OCI-M2 (cell line): ENCODE measurements at regions not wholly inside any gene's neighbourhood (a gene's known extent, or its start where the extent isn't known, plus 50 kb on each side); places are given as distances from the start of the nearest gene placed in this dataset.
"Not testable (repeated sequence)": the region's sequence is repeated elsewhere in the genome, so short reads cannot be mapped to it uniquely, and the experiment has no call there.

ENCODE experiments used
- DNase-seq: peaks from one replicate; lab custom pipeline; 2025; ENCODE audit not compliant: unreplicated experiment; lab: John Stamatoyannopoulos, UW

DNA sequence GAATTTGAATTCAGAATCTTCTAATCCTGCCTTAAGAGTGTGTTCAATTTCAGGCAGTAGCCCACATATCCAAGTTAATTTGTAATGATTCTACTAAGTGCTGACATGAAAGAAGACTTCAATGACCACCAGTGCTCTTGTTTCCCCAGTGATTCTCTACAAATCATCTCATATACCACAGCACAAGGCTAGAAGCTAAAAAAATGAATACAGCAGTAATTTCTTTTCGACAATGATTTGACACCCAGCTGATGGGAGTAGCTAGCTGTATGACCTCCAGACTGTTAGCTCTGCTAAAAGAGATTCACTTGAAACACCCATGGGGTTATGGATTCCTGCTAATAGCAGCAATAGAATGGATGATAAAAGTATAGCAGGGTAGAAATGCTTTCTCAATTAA lies 217.0 kb upstream of the TMEFF2 start:
- DNase-seq = no peak

DNA sequence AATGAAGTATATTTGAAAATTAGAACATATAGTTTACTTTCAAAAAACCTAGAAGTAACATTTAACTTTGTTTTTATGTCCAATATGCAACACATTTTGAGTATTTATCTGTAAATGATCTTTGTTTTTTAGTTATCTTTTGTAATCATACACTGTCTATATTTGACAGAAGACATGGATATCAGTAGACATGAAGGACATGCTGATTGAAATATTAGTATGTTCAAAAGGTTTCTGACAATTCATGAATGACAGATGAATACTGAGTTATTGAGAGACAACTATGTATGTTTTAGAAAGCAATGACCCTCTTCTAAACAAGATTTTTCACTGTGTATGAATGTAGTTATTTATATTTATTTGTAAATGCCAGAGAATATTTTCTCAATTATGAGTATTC lies 215.6 kb upstream of the TMEFF2 start:
- DNase-seq = no peak

DNA sequence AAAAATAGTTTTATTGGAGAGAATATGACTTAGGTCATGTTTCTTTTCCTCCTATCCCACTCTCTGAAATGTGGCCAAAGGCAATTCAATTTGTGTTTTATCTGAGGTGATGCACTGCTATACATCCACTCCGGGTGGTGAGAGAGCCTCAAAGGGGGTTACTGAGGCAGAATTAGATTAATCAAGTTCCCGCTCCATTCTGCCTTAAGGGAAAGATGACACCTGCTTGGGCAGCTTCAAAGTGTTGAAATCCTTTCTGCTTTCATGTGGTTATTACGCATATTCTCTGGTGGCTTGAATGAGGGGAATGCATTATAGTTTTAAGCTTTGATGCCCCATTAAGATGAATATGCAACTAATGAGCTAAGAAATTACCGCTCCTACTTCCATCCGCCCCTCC lies 213.0 kb upstream of the TMEFF2 start:
- DNase-seq = no peak

DNA sequence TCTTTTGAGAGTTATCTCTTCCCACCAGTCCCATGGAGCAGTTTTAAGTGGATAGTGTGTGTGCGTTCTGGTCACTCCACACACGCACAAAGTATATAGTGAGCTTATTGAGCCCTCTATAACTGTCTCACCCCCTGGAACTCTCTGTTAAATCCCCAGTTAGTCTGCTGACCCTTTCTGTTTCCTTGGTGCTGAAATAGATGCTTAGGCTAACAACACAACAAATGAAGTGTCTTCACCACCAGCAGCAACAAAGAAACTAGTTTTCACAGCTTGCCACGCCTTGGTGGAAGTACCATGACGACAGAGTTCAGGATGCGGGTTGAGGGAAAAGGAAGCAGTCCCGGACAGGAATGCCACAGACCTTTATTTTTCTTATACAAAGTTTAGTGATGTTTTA lies 203.5 kb upstream of the TMEFF2 start:
- no peak for DNase-seq

DNA sequence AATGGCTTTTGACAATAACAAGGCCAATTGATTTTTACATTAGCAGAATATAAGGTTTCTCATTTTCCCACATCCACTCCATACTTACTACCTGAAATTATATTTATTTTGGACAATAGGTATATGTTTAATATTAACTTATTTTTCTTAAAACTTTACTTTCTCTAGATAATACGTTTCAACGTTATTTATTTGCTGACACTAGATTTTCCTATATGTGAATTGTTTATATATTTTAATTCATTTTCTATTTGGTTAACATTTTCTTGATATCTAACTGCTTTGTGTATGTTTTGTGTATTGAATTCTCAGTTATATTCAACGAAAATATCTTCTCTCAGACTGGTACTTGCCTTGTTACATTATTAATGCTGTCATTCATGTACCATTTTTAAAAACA lies 199.9 kb upstream of the TMEFF2 start:
- no peak for DNase-seq

DNA sequence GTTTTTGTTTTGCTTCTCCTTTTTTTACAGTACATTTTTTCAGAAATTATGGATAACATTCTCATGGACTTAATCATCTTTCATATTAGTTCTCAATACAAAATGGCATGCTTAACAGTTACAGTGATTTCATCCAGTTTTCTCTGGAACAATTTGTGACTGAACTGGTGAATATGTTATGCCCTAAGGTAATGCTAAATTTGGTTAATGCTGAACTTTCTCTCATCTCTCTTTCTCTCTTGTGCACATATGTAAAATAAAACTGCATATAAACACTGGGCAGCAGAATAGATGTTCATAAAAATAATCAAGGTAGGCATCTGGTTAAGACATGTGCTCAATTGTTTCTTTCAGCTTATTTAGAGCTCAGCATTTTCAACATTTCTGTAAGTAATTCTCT lies 196.3 kb upstream of the TMEFF2 start:
- DNase-seq = no peak

DNA sequence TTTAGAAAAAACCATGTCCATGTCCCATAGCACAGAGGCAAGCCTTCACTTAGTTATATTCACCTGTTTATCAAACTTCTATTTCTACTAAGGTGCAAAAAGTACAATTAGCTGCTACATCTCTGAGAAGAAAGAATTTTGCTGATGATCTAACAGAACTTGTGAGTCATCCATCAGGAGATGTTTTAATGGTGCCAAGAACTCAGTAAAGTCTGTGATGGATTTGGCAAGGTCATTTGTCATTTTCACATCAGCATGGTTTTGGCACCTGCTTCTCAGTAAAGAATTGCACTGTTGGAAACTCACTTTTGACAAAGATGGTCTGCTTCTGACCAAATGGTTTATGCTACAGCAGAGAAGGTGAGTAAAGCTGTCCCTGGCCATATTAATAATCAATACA lies 195.7 kb upstream of the TMEFF2 start:
- no peak for DNase-seq

DNA sequence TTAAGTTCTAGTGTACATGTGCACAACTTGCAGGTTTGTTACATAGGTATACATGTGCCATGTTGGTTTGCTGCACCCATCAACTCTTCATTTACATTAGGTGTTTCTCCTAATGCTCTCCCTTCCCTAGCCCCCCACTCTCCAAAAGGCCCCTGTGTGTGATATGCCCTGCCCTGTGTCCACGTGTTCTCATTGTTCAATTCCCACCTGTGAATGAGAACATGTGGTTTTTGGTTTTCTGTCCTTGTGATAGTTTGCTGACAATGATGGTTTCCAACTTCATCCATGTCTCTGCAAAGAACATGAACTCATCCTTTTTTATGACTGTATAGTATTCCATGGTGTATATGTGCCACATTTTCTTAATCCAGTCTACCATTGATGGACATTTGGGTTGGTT lies 189.5 kb upstream of the TMEFF2 start:
- DNase-seq = not testable (repeated sequence)

DNA sequence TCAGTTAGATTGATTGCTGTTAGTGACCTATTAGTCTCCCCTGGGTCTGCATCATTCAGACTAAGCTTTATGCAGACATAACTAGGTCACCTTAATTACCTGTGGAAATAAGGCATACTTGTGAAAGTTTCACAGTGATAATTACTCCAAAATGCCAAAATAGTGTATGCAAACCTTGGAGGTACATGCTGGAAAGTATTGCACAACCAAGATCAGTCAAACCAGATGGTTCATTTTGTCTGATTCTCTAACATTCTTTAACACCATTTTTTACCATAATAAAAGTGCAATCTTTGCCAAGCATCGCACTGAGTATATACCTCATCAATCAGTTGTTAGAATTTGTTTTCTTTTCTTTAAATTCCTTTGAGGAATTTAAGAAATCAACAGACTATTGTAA lies 186.3 kb upstream of the TMEFF2 start:
- DNase-seq = no peak

DNA sequence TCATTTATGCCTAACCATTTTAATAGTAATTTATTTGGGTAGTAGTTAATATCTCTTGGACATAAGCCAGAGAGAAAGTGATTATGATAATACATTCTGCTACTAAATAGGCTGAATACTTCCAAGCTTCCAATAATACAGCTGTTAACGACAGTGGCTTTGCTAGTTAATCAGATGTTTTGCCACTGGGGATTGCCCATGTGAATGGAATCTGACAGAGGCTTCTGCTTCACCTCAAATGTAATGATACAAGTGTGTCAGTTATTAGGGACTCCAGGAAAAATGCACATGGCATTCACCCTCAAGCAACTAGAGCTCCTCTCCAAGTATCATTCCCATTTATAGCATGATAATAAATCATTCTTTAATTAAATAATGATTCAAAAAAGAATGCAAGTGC lies 185.0 kb upstream of the TMEFF2 start:
- no peak for DNase-seq

DNA sequence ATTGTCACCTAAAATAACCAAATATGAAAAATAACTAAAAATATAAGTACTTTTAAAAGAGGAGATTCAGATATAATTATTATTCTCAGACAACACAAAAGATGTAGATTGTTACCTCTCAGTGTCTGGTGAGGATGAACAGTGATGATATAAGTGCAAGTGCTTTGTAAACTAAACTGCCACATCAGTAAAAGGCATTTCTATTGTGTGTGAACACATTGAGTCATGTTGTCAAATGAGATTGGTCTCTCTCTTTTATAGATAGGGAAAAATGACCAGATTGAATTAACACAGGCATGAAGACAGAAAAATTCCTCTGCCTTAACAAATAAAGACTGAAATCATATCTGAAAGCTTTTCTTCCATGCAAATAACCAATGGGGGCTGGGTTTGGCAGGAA lies 182.4 kb upstream of the TMEFF2 start:
- no peak for DNase-seq

DNA sequence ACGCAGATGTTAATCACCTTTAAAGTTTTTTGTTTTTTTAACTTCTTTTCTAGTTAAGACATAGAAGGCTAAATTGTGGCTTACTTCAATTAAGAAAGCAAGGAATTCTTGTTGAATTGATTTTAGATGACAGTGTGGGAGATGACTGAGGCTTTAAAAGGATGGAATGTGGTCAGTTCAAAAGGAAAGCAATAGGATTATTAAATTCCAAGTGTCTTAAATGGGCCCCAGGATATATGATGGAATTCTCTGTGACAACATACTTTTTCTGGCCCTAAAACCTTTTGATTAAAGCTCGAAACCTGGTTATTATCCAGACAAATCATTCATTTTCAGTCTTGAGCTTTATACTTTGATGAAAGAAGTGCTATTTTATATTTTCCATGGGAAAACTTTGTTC lies 179.0 kb upstream of the TMEFF2 start:
- no peak for DNase-seq

DNA sequence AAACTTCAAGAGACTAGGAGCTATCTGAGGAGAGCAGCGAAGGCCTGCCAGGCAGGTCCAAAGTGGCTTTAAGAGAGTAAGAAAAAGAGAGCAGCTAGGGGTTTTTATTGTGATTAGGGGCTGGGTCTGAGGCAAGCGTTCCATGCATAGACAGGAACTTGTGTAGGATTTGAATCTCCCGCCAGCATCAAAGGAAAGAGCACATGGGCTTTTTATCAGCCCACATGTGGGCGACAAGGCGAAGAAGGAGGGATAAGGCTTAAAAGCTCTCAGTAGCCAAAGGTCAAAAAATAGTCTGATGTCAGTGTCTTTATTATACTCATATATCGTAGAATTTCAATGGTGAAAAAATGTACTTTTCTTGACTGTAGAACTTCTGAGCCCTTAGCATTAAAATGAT lies 178.5 kb upstream of the TMEFF2 start:
- no peak for DNase-seq

DNA sequence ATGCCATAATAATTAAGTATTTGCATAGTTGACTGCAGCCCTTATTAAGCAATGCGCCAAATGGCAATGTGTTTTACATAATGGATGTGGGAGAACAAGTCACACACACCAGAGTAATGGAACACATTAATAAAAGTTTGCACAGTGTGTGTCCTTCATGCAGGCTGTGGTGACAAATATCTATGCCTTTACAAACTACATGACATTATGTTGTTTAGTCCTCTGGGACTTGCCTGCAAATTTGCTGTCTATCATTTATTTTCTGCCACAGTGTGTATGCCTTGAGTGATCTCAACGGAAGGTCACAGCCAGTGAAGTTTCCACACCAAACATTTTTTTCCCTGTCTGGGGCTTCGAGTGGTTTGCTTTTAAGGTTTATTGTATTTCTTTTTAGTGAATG lies 175.2 kb upstream of the TMEFF2 start:
- DNase-seq = no peak

DNA sequence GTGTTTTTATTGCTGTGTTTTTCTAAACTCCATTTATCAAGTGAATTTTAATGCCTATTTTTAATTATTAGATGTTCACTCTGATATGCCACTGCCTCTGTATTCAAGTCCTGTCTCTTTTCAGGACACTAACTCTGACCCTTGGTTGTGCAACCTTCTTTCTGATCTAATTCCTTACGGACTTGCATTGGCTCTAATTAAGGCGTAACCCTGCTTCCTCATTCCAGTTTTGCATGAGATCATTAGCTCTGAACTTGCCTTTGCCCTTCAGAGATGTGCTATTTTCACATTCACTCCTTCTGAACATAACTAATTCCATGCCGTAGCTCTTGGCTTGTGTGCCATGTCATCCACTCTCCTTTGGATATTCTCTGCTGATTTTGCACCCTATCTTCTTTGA lies 162.5 kb upstream of the TMEFF2 start:
- no peak for DNase-seq

DNA sequence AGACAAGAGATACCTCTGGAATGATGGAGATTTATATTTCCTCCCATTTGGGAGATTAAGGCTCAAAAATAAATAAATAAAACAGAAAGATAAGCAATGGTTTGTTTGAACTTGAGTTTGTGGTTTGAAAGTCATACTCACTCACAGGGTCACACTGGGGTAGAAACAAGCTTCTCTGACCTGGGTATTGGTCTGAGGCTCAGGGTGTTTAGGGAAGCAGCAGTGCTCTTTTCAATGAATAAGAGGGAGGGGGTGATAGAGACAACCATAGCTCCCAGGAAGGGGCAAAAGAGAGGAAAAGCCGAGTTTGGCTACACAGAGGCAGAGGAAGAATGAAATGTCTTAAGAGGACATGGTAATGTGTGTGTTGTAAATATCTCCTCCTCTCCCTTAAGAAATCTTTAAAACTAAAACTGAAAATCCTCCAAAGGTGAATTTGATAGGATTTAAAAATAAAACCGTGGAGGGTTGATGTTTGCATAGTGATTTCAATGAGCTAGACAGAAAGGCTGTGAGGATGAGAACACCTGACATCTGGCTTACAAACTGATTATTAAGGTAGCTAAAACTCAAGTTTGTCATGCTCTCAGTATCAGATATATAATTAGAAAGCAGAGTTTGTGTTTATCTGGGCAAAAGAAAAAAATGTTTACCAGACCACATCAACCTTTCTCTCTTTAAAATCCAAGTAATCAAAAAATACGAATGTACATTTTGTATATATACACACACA lies 159.9 kb upstream of the TMEFF2 start:
- no peak for DNase-seq

DNA sequence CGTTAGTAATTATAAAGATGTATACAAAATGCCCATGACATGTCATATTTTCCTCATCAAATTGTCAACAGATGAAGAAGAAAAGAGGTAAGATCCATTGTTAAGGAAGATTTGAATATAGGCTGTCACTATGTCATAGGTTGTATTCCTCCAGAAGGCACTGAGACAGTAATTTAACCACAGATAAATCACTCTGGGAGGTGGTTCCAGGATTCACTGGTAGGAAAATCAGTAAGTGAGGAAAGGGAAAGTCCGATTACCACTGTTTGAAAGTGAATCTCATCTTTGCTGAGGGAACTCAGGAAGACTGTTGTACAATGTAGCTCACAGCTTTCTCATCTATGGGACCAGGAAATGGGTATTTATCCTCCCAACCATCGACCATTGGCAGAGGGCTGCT lies 152.8 kb upstream of the TMEFF2 start:
- no peak for DNase-seq

DNA sequence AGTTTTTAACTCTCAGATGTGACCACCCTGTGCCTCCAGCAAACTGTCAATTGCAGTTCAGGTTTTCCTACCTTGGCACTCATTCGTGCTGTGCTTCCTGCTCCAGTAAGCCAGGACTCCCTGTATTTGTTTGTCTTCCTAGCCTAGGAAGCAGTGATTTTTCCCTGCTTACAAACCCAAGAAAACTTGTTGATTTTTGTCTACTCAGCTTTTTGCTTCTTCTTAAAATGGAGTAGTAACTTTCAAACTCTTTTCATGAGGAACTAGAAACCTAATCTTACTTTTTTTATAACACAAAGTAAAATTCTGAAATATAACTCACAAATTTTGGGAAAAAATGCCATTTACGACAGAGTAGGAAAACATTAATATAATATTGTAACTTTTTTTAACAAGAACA lies 150.6 kb upstream of the TMEFF2 start:
- DNase-seq = no peak

DNA sequence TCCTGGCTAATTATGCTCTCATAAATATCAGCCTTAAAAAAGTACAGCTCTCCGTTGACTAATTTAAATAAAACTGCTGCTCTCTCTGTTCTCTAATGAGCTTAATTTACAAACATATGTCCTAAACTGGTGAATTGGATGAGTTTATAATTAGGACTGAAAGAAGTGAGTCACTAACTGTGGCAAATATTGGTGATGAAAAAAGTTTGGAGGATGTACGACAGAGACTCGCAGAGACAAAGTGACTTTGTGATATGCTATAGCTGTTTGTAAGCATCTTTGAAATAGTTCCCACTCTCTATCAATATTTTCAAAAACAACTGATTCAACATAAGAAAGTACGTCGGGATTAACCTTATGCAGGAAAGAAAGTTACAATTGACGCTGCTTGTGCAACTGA lies 138.9 kb upstream of the TMEFF2 start:
- no peak for DNase-seq

DNA sequence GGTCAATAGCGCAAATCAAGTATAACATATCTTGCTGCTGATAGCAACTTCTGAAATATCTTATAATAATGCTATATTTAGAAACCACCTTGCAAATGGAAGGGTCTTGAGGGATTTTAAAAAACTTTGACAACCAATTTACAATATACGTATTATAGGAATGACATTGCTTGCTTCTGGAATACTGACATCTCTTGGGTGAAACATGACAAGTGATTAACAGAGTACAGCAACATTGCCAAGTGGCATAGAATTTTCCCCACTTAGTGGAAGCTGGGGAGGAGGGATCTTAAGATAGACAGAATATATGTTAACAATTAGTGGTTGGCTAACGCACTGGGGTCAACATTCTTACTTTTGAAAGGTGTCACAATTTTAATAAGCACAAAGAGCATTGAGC lies 133.6 kb upstream of the TMEFF2 start:
- DNase-seq = no peak

DNA sequence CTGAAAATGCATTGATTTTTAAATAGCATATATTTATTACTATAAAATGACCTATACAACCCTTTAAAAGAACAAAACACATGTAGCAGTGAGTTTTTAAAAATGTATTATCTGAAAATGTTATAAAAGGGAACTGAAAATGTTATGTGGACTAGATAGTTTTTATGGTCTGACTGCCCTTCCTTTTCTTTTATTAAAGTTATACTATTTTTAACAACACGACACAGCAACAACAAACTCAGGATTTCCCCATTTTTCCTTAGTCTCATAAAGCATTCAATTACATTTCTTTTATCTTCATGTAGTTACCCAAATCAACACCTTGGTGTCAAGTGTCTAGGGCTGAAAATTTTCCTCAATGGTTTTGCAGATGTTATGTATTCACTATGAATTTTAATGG lies 132.8 kb upstream of the TMEFF2 start:
- no peak for DNase-seq

DNA sequence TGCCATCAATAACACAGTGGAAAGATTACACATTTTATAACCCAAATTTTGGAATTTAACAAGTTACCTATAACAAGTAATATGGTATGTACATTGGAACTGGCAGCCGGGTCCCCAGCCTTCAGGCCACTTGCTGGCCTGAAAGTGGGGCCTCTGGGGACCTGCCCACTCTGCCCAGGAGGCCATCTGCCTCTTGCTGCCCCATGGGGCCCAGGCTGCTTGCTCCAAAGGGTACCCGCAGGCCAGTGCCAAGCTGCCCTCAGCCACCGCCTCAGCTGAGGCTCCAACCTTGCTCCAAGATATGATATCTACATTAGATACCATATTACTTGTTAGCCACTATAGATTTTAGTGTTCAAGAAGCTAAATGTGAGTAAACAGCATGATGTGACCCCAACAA lies 120.8 kb upstream of the TMEFF2 start:
- DNase-seq = no peak

DNA sequence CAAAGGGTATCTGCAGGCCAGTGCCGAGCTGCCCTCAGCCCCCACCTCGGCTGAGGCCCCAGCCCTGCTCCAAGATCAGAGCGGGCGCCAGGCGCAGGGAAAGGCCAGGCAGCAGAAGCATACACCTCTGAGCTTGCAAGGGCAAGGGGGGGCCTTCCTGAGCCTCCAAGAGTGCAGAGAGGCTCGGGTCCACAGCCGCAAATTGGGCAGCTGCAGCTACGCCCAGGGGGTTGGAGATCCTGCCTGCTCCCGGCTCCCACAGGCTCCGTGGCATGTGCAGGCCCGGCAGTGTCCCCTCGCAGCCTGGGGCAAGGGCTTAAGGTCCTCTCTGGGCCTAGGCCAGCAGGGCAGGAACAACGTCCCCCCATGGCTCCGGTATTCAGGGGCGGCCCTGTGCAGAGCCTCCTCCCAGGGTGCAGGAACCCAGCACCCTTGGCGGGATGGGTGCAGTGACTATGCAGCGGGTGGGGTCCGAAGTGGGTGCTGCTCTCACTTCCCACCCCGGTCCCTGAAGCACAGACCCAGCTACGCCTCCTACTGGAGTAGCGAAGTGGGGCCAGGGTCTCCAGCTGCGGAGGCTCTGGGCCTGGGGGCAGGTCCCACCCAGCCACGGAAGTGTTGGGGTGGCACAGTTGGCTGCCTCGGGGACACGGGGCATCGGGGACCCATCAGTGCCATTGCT lies 120.2 kb upstream of the TMEFF2 start:
- DNase-seq = no peak
